ENCODE measurements at regions not wholly inside any gene's neighbourhood (a gene's known extent, or its start where the extent isn't known, plus 50 kb on each side); places are given as distances from the start of the nearest gene placed in this dataset.

GRCh38 chr7:131655447-131655846 lies 99.0 kb upstream of the PODXL start:
- H3K9me3 ChIP-seq (ENCODE audit: control insufficient read depth, insufficient read depth, low read length) = no peaks in the 10 kb centered on the region
- peaks cover 27% of the 10 kb centered on the region for H3K4me1 ChIP-seq (ENCODE audit: insufficient read depth, low read length)
- H3K9ac ChIP-seq (ENCODE audit: low read depth, low read length) = no peak overlapping the region
- H3K36me3 ChIP-seq (ENCODE audit: insufficient read depth, low read length) = no peaks in the 10 kb centered on the region

- Histone ChIP-seq H3K4me1 (ENCODE audit: insufficient read depth, low read length) (peaks cover 32% of the 10 kb centered on the region), H3K9ac (ENCODE audit: low read depth, low read length) (peak overlapping the region; percentile 35; the same call in 1 of the 2 replicates), H3K9me3 (ENCODE audit: control insufficient read depth, insufficient read depth, low read length) (no peaks in the 10 kb centered on the region), H3K36me3 (ENCODE audit: insufficient read depth, low read length) (no peaks in the 10 kb centered on the region)
Measured at GRCh38 chr7:131654668-131655326, 98.4 kb upstream of the PODXL start.

- Histone ChIP-seq H3K9me3 (ENCODE audit: control insufficient read depth, insufficient read depth, low read length) (no peaks in the 10 kb centered on the region), H3K9ac (ENCODE audit: low read depth, low read length) (peak overlapping the region; percentile 35; the same call in 1 of the 2 replicates), H3K4me1 (ENCODE audit: insufficient read depth, low read length) (peaks cover 38% of the 10 kb centered on the region), H3K36me3 (ENCODE audit: insufficient read depth, low read length) (no peaks in the 10 kb centered on the region)
Measured at GRCh38 chr7:131654249-131654558, 97.8 kb upstream of the PODXL start.

DNA sequence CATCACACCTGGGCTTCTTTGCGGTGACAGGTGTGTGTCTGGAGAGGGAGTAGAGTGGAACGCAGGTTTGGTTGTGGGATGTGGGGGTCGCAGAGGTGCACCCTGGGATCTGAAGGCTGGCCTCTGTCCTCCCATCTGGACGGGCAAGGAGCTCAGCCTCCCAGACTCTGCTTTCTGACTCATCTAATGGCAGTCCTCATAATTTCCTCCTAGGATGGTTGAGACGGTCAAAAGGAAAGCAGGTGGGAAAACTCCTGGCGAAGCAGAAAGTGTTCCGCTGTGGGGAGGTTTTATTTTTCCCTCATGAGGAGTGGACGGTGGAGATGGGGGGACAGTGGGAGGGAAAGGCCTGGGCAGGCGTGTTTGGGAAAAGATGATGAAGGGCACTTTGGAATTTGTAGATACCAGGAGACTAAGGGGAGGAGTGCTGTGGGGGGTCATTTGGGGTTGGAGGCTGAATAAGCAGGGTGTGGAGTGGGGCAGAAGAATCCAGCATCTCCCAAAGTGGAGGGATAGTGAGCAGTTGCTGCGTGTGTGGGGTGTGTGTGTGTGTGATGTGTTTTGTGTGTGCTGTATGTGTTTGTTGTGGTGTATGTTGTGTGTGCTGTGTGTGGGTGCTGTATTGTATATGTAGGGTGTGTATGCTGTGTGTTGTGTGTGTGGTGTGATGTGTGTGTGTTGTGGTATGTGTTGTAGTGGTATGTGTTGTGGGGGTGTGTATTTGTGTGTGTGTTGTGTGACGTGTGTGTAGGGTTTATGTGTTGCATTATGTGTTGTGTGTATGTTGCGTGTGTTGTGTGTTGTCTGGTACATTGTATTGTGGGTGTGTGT lies 97.2 kb upstream of the PODXL start:
- H3K36me3 ChIP-seq (ENCODE audit: insufficient read depth, low read length) = no peaks in the 10 kb centered on the region
- H3K9ac ChIP-seq (ENCODE audit: low read depth, low read length) = peak overlapping the region; percentile 35; the same call in 1 of the 2 replicates
- peaks cover 44% of the 10 kb centered on the region for H3K4me1 ChIP-seq (ENCODE audit: insufficient read depth, low read length)
- H3K9me3 ChIP-seq (ENCODE audit: control insufficient read depth, insufficient read depth, low read length) = no peaks in the 10 kb centered on the region

GRCh38 chr7:131652934-131653333 lies 96.5 kb upstream of the PODXL start:
- Histone ChIP-seq H3K4me1 (ENCODE audit: insufficient read depth, low read length) (peaks cover 49% of the 10 kb centered on the region), H3K9me3 (ENCODE audit: control insufficient read depth, insufficient read depth, low read length) (no peaks in the 10 kb centered on the region), H3K9ac (ENCODE audit: low read depth, low read length) (peak overlapping the region; percentile 35; the same call in 1 of the 2 replicates), H3K36me3 (ENCODE audit: insufficient read depth, low read length) (no peaks in the 10 kb centered on the region)

DNA sequence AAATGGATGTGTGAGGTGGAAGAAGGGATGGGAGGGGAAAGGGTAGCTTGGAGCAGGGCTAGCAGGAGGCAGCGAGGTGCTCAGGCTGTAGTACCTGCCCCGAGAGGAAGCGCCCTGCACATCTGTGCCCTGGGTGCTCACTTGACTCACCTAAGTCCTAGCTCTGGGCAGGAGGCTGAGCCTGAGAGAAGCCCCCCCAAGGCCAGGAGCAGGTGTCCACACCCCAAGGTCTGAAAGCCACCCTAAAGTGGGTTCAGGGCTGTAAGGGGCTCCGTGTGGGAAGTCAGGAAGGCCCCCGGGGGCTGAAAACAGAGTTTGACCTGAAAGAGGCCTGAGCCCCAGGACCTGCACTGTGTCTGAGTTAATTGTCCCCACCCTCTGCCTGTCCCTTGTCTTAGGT lies 95.8 kb upstream of the PODXL start:
- Histone ChIP-seq H3K4me1 (ENCODE audit: insufficient read depth, low read length) (peaks cover 49% of the 10 kb centered on the region), H3K9me3 (ENCODE audit: control insufficient read depth, insufficient read depth, low read length) (no peaks in the 10 kb centered on the region), H3K36me3 (ENCODE audit: insufficient read depth, low read length) (no peaks in the 10 kb centered on the region), H3K9ac (ENCODE audit: low read depth, low read length) (no peak overlapping the region)

DNA sequence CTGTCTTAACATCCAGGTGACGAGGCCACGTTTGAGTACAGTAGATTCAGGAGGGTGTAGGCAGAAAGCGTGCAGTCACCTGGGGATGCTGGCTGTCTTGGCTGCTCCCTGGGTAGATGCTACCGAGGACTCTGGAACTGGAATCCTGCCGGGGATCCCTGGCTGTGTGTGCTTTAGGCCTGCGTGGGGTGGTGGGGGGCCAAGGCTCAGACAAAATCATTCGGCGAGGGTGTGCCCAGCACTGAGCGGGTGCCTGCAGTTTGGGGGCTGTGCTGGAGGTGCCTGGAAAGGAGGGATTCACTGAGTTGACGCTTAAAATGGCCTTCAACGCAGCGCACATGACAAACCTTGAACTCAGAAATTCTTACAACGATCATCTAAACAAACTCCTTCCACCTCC lies 93.5 kb upstream of the PODXL start:
- Histone ChIP-seq H3K36me3 (ENCODE audit: insufficient read depth, low read length) (no peaks in the 10 kb centered on the region), H3K4me1 (ENCODE audit: insufficient read depth, low read length) (peaks cover 36% of the 10 kb centered on the region), H3K9ac (ENCODE audit: low read depth, low read length) (no peak overlapping the region), H3K9me3 (ENCODE audit: control insufficient read depth, insufficient read depth, low read length) (no peaks in the 10 kb centered on the region)

GRCh38 chr7:131649003-131649541 lies 92.6 kb upstream of the PODXL start:
- no peaks in the 10 kb centered on the region for H3K36me3 ChIP-seq (ENCODE audit: insufficient read depth, low read length)
- H3K9me3 ChIP-seq (ENCODE audit: control insufficient read depth, insufficient read depth, low read length) = no peaks in the 10 kb centered on the region
- no peak overlapping the region for H3K9ac ChIP-seq (ENCODE audit: low read depth, low read length)
- peaks cover 35% of the 10 kb centered on the region for H3K4me1 ChIP-seq (ENCODE audit: insufficient read depth, low read length)

DNA sequence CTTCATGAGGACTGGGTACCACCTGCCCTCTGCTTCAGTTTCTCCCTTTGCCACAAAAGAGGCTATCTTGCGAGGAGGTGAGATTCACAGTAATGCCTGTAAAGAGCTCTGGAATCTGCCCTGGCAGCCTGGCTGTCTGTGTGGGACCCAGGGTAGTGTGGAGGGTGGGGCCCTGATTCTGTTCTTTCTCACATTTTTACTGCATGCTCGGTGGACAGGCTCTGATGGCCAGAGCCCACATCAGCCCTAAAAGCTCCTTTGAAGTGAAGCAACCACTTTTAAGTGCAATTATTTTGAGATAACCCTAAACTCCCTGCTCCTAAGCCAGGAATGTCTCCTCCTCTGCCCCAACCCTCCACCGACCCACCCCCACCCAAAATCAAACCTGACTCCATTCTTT lies 92.1 kb upstream of the PODXL start:
- Histone ChIP-seq H3K36me3 (ENCODE audit: insufficient read depth, low read length) (no peaks in the 10 kb centered on the region), H3K9ac (ENCODE audit: low read depth, low read length) (no peak overlapping the region), H3K4me1 (ENCODE audit: insufficient read depth, low read length) (peaks cover 35% of the 10 kb centered on the region), H3K9me3 (ENCODE audit: control insufficient read depth, insufficient read depth, low read length) (no peaks in the 10 kb centered on the region)

DNA sequence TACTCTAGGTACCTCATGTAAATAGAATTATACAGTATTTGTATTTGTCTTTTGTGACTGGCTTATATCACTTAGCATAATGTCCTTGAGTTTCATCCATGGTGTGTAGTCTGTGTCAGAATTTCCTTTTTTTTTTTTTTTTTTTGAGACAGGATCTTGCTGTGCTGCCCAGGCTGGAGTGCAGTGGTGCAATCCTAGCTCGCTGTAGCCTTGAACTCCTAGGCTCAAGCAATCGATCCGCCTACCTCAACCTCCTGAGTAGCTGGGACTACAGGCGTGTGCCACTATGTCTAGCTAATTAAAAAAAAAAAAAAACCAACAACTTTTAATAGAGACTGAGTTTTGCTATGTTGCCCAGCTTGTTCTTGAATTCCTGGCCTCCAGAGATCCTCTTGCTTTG lies 89.8 kb upstream of the PODXL start:
- Histone ChIP-seq H3K4me1 (ENCODE audit: insufficient read depth, low read length) (peaks cover 22% of the 10 kb centered on the region), H3K9me3 (ENCODE audit: control insufficient read depth, insufficient read depth, low read length) (no peaks in the 10 kb centered on the region), H3K36me3 (ENCODE audit: insufficient read depth, low read length) (no peaks in the 10 kb centered on the region), H3K9ac (ENCODE audit: low read depth, low read length) (no peak overlapping the region)

GRCh38 chr7:131642429-131642828 lies 86.0 kb upstream of the PODXL start:
- no peak overlapping the region for H3K9ac ChIP-seq (ENCODE audit: low read depth, low read length)
- peaks cover 21% of the 10 kb centered on the region for H3K4me1 ChIP-seq (ENCODE audit: insufficient read depth, low read length)
- no peaks in the 10 kb centered on the region for H3K9me3 ChIP-seq (ENCODE audit: control insufficient read depth, insufficient read depth, low read length)
- no peaks in the 10 kb centered on the region for H3K36me3 ChIP-seq (ENCODE audit: insufficient read depth, low read length)

- peaks cover 24% of the 10 kb centered on the region for H3K4me1 ChIP-seq (ENCODE audit: insufficient read depth, low read length)
- H3K9me3 ChIP-seq (ENCODE audit: control insufficient read depth, insufficient read depth, low read length) = no peaks in the 10 kb centered on the region
- no peaks in the 10 kb centered on the region for H3K36me3 ChIP-seq (ENCODE audit: insufficient read depth, low read length)
- H3K9ac ChIP-seq (ENCODE audit: low read depth, low read length) = no peak overlapping the region
Measured at GRCh38 chr7:131640686-131641085, 84.3 kb upstream of the PODXL start.

DNA sequence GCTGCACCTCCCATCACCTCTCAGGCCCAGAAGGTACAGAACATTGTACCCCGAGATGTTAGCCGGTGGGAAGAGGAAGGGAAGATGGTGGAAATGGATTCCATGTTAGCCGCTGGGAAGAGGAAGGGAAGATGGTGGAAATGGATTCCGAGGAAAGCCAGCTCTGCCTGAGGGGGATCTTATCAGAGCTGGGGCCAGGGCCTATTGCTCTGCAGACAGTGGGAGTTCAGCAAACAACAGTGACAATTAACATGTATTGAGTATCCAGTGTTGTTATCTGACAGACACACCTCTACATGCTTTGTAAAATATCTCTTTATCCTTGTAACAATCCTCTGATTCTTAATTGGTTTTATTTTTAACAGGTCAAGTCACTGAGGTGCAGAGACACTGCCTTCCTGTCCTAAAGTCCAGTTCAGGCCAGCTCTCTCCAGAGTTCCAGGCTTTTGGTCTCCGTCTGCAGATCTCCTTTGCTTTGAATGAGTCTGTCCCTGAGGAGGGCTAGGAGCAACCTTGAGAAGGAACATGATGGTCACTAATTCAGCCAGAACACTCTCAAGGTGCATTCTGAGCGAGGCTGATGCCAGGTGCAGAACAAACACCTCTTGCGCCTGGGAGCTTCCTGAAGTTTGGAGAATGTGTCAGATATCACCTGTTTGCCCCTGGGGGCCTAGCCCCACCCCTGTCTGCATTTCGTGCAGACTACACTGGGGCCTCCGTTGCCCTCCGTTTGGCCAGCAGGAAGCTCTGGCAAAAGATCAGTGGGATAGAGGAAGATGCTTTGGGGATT lies 82.4 kb upstream of the PODXL start:
- H3K9me3 ChIP-seq (ENCODE audit: control insufficient read depth, insufficient read depth, low read length) = no peaks in the 10 kb centered on the region
- H3K9ac ChIP-seq (ENCODE audit: low read depth, low read length) = no peak overlapping the region
- no peaks in the 10 kb centered on the region for H3K36me3 ChIP-seq (ENCODE audit: insufficient read depth, low read length)
- peaks cover 24% of the 10 kb centered on the region for H3K4me1 ChIP-seq (ENCODE audit: insufficient read depth, low read length)

DNA sequence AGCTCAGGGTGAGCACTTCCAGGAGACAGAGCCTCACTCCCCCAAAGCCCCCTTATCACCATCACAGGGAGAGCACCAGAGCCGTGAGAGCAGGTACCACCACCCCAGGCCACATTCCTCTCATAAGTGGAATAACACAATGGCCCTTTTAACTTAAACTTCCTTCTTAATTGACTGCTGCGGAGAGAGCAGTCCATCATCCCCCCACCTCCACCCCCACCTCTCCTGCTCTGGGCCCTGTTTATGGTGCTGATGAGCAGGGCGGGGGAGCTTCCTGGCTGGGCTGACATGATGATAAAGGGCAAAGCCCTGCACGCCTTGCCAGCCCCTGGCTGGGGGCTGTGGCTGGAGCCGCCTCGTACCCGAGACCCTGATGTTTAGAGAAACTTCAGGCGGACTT lies 81.4 kb upstream of the PODXL start:
- H3K9ac ChIP-seq (ENCODE audit: low read depth, low read length) = no peak overlapping the region
- H3K4me1 ChIP-seq (ENCODE audit: insufficient read depth, low read length) = peaks cover 24% of the 10 kb centered on the region
- no peaks in the 10 kb centered on the region for H3K9me3 ChIP-seq (ENCODE audit: control insufficient read depth, insufficient read depth, low read length)
- no peaks in the 10 kb centered on the region for H3K36me3 ChIP-seq (ENCODE audit: insufficient read depth, low read length)
